MM.1S (cell line): ENCODE measurements at regions not wholly inside any gene's neighbourhood (a gene's known extent, or its start where the extent isn't known, plus 50 kb on each side); places are given as distances from the start of the nearest gene placed in this dataset.

ENCODE experiments used
- EZH2 ChIP-seq: fragments of 300-600 bp; sonication (generic); optimal IDR thresholded peaks from 2 replicates; pipeline ENCODE3; 2017; ENCODE audit warnings: low read depth, mild to moderate bottlenecking, antibody characterized with exemption, low read length, mixed read lengths
- EZH2phosphoT487 ChIP-seq: fragments of 300-600 bp; sonication (generic); IDR thresholded peaks from 2 replicates; pipeline ENCODE4 v1.6.1; 2018; ENCODE audit warnings: antibody characterized with exemption, low read length
- TF ChIP-seq, protein P1 (sequence below): fragments of 300-600 bp; sonication (generic); IDR thresholded peaks from 2 replicates; pipeline ENCODE4 v1.5.1; 2016; ENCODE audit warnings: antibody characterized with exemption, low read length, mixed read lengths

DNA sequence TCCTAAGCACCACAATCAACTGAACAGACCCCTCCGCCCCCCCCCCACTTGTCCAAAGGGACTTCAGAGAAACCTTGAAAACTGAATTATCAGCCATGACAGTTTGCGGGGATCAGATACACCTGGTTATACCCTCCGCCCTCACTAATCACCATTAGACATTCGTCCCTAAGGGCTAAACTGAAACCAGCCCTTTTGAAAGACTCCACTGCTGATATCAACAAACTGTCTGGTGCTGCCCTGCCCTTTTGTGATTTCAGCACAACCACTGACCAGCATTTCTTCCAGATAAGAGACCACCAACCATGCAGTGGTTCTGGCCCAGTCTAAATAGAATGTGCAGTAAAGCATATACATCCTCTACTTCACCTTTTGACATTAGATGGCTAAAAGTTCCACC is 1422.9 kb downstream of the EFNB2 start:
- TF ChIP-seq, protein P1, sequence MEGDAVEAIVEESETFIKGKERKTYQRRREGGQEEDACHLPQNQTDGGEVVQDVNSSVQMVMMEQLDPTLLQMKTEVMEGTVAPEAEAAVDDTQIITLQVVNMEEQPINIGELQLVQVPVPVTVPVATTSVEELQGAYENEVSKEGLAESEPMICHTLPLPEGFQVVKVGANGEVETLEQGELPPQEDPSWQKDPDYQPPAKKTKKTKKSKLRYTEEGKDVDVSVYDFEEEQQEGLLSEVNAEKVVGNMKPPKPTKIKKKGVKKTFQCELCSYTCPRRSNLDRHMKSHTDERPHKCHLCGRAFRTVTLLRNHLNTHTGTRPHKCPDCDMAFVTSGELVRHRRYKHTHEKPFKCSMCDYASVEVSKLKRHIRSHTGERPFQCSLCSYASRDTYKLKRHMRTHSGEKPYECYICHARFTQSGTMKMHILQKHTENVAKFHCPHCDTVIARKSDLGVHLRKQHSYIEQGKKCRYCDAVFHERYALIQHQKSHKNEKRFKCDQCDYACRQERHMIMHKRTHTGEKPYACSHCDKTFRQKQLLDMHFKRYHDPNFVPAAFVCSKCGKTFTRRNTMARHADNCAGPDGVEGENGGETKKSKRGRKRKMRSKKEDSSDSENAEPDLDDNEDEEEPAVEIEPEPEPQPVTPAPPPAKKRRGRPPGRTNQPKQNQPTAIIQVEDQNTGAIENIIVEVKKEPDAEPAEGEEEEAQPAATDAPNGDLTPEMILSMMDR, result no peak
- no peak for TF ChIP-seq EZH2phosphoT487
- no peak for TF ChIP-seq EZH2
